ENCODE measurements at regions not wholly inside any gene's neighbourhood (a gene's known extent, or its start where the extent isn't known, plus 50 kb on each side); places are given as distances from the start of the nearest gene placed in this dataset.

GRCh38 chrX:39175418-39176057, 374.3 kb downstream of the MID1IP1 start:
- no peaks in the 10 kb centered on the region for H3K27me3 ChIP-seq (ENCODE audit: insufficient read depth, low read length)
- H3K9ac ChIP-seq (ENCODE audit: low read length), result no peak overlapping the region
- DNase-seq (ENCODE audit: low read depth, low spot score) (no peak), ATAC-seq (no peak)
- BruUV-seq (replicated peaks), result no TSS peak
- no peak overlapping the region for H2AFZ ChIP-seq (ENCODE audit: low read depth, low read length, poor library complexity, severe bottlenecking)
- H4K20me1 ChIP-seq (ENCODE audit: insufficient read depth), result no peaks in the 10 kb centered on the region
- ChIA-PET CTCF (no interaction called here), POLR2A (no interaction called here), RAD21 (ENCODE audit: low non-redundant PET in 1 of 2, low total read pairs in 2 of 2, uncharacterized antibody in 2 of 2, unreplicated experiment in 2 of 2) (no interaction called here)
- no peaks in the 10 kb centered on the region for H3K79me2 ChIP-seq (ENCODE audit: insufficient read depth, low read length)
- intact Hi-C loops (cut with micrococcal nuclease), result loop anchor here (2.0 kb wide), 1 partner anchor 43 kb away; no protein-coding TSS in a partner anchor
- H3K9me2 ChIP-seq (ENCODE audit: insufficient read depth), result no peaks in the 10 kb centered on the region
- TF ChIP-seq TCF7L2 (IDR thresholded peaks at IDR 0.05; ENCODE audit: borderline replicate concordance, extremely low read depth, insufficient read depth, insufficient read length), result no peak
- H3K27ac ChIP-seq (ENCODE audit: low read depth, low read length), result no peak overlapping the region
- no peak overlapping the region for H3K4me3 ChIP-seq (replicated peaks in 1 of 2; ENCODE audit: low read depth in 1 of 2, low read length in 2 of 2)
- no peaks in the 10 kb centered on the region for H3K36me3 ChIP-seq (ENCODE audit: control insufficient read depth in 1 of 2, insufficient read depth in 2 of 2, low read length in 2 of 2)
- no peaks in the 10 kb centered on the region for H3K4me1 ChIP-seq (ENCODE audit: control insufficient read depth in 1 of 2, insufficient read depth in 2 of 2, low read length in 2 of 2)
- no peak overlapping the region for H3K4me2 ChIP-seq (ENCODE audit: low read length)
- no peaks in the 10 kb centered on the region for H3K9me3 ChIP-seq (ENCODE audit: control insufficient read depth in 1 of 2, insufficient read depth in 1 of 2, low read depth in 1 of 2, low read length in 2 of 2)

- no peak for TF ChIP-seq ZBTB33 (IDR thresholded peaks at IDR 0.05; ENCODE audit: extremely low read depth, insufficient replicate concordance, low read length)
- no peak for TF ChIP-seq EGR1 (IDR thresholded peaks at IDR 0.05; ENCODE audit: low read depth)
- no peak for TF ChIP-seq MAX (IDR thresholded peaks at IDR 0.05)
- TF ChIP-seq SIN3A (IDR thresholded peaks at IDR 0.05; ENCODE audit: low read depth), result no peak
- TF ChIP-seq ZFX (IDR thresholded peaks at IDR 0.05), result no peak
- no peak for TF ChIP-seq JUND (IDR thresholded peaks at IDR 0.05)
- Histone ChIP-seq H3K4me1 (ENCODE audit: control insufficient read depth in 1 of 2, insufficient read depth in 2 of 2, low read length in 2 of 2) (no peaks in the 10 kb centered on the region), H3K27ac (ENCODE audit: low read depth, low read length) (no peak overlapping the region), H4K20me1 (ENCODE audit: insufficient read depth) (no peaks in the 10 kb centered on the region), H3K4me3 (replicated peaks in 1 of 2; ENCODE audit: low read depth in 1 of 2, low read length in 2 of 2) (no peak overlapping the region), H3K4me2 (ENCODE audit: low read length) (no peak overlapping the region), H3K9me2 (ENCODE audit: insufficient read depth) (no peaks in the 10 kb centered on the region), H3K79me2 (ENCODE audit: insufficient read depth, low read length) (no peaks in the 10 kb centered on the region), H3K9me3 (ENCODE audit: control insufficient read depth in 1 of 2, insufficient read depth in 1 of 2, low read depth in 1 of 2, low read length in 2 of 2) (no peaks in the 10 kb centered on the region), H3K36me3 (ENCODE audit: control insufficient read depth in 1 of 2, insufficient read depth in 2 of 2, low read length in 2 of 2) (no peaks in the 10 kb centered on the region), H3K9ac (ENCODE audit: low read length) (no peak overlapping the region), H2AFZ (ENCODE audit: low read depth, low read length, poor library complexity, severe bottlenecking) (no peak overlapping the region), H3K27me3 (ENCODE audit: insufficient read depth, low read length) (no peaks in the 10 kb centered on the region)
- DNase-seq (ENCODE audit: low read depth, low spot score) (no peak), ATAC-seq (no peak)
- POLR2A ChIA-PET, result no interaction called here
- RAD21 ChIA-PET (ENCODE audit: low non-redundant PET in 1 of 2, low total read pairs in 2 of 2, uncharacterized antibody in 2 of 2, unreplicated experiment in 2 of 2), result no interaction called here
- no TSS peak for BruUV-seq (replicated peaks)
- CTCF ChIA-PET, result no interaction called here
- intact Hi-C loops (cut with micrococcal nuclease), result loop anchor here (2.0 kb wide), 1 partner anchor 43 kb away; no protein-coding TSS in a partner anchor
Observed at GRCh38 chrX:39176105-39176504, 374.8 kb downstream of the MID1IP1 start.

Data from HCT116 (cell line).